ENCODE measurements at regions not wholly inside any gene's neighbourhood (a gene's known extent, or its start where the extent isn't known, plus 50 kb on each side); places are given as distances from the start of the nearest gene placed in this dataset.

GRCh38 chr4:60744767-60745166, 455.4 kb upstream of the ADGRL3 start:
- TF ChIP-seq CTCF (IDR thresholded peaks at IDR 0.05) (no peak), POLR2A (IDR thresholded peaks at IDR 0.05; ENCODE audit: low read depth) (no peak)
